Esophagus squamous epithelium (tissue), 4 donors: ENCODE measurements at regions not wholly inside any gene's neighbourhood (a gene's known extent, or its start where the extent isn't known, plus 50 kb on each side); places are given as distances from the start of the nearest gene placed in this dataset.

Experiments used
- CTCF ChIP-seq, 6 experiments: fragments of 450-650 bp in 4 of 6; fragments of 200-600 bp in 2 of 6; sonication (generic) in 2 of 6; IDR thresholded peaks; one replicate each; pipeline ENCODE4 v1.5.1; 2016 to 2019; ENCODE audit warnings: antibody characterized with exemption in 6 of 6, mild to moderate bottlenecking in 4 of 6, moderate library complexity in 4 of 6
- POLR2A ChIP-seq, 4 donors: fragments of 450-650 bp; IDR thresholded peaks; one replicate each; pipeline ENCODE4 v1.6.1; 2017; ENCODE audit warnings: antibody characterized with exemption in 4 of 4, mild to moderate bottlenecking in 4 of 4, moderate library complexity in 3 of 4

- TF ChIP-seq CTCF (IDR thresholded peaks at IDR 0.05): no peak
- TF ChIP-seq POLR2A (IDR thresholded peaks at IDR 0.05): no peak
Observed at GRCh38 chr12:110983811-110984210, 63.4 kb upstream of the MYL2 start.
